ENCODE measurements at regions not wholly inside any gene's neighbourhood (a gene's known extent, or its start where the extent isn't known, plus 50 kb on each side); places are given as distances from the start of the nearest gene placed in this dataset.

- no peaks in the 10 kb centered on the region for H4K20me1 ChIP-seq (ENCODE audit: control insufficient read depth, extremely low read depth, insufficient read depth, low read length)
- H3K27ac ChIP-seq (ENCODE audit: insufficient read depth, low read length) = no peak overlapping the region
- no peak for DNase-seq (ENCODE audit: low read depth in 2 of 2)
- no peak overlapping the region for H2AFZ ChIP-seq (ENCODE audit: low read length)
- no peak overlapping the region for H3K4me3 ChIP-seq (replicated peaks in 1 of 4; ENCODE audit: control extremely low read depth in 1 of 4, insufficient read depth in 1 of 4, low read depth in 3 of 4, low read length in 4 of 4)
- H3K27me3 ChIP-seq (ENCODE audit: control insufficient read depth, insufficient read depth, low read length) = no peaks in the 10 kb centered on the region
- H3K4me1 ChIP-seq (ENCODE audit: control insufficient read depth, extremely low read depth, insufficient read depth, low read length) = no peaks in the 10 kb centered on the region
- TF ChIP-seq CTCF (conservative IDR thresholded peaks at IDR 0.05 in 1 of 2, IDR thresholded peaks at IDR 0.05 in 1 of 2; ENCODE audit: low read depth in 1 of 2, low read length in 2 of 2) = no peak
- TF ChIP-seq EZH2 (IDR thresholded peaks at IDR 0.05; ENCODE audit: low read length, missing control alignments) = no peak
- no peak overlapping the region for H3K9ac ChIP-seq (ENCODE audit: insufficient read depth, low read length)
- H3K4me2 ChIP-seq (ENCODE audit: extremely low read depth, insufficient read depth, low read length) = no peak overlapping the region
- H3K36me3 ChIP-seq (ENCODE audit: control insufficient read depth, insufficient read depth, low read length) = no peaks in the 10 kb centered on the region
- H3K9me3 ChIP-seq (ENCODE audit: control insufficient read depth, insufficient read depth, low read depth, low read length) = no peaks in the 10 kb centered on the region
- H3K79me2 ChIP-seq (ENCODE audit: control insufficient read depth, insufficient read depth, low read length) = no peaks in the 10 kb centered on the region
Observed at GRCh38 chr4:114752391-114753165, 154.0 kb downstream of the UGT8 start.

GRCh38 chr4:114754616-114755015 is 156.0 kb downstream of the UGT8 start:
- no peak for TF ChIP-seq CTCF (conservative IDR thresholded peaks at IDR 0.05 in 1 of 2, IDR thresholded peaks at IDR 0.05 in 1 of 2; ENCODE audit: low read depth in 1 of 2, low read length in 2 of 2)
- TF ChIP-seq EZH2 (IDR thresholded peaks at IDR 0.05; ENCODE audit: low read length, missing control alignments) = no peak
- Histone ChIP-seq H3K27me3 (ENCODE audit: control insufficient read depth, insufficient read depth, low read length) (no peaks in the 10 kb centered on the region), H3K27ac (ENCODE audit: insufficient read depth, low read length) (no peak overlapping the region), H3K79me2 (ENCODE audit: control insufficient read depth, insufficient read depth, low read length) (no peaks in the 10 kb centered on the region), H4K20me1 (ENCODE audit: control insufficient read depth, extremely low read depth, insufficient read depth, low read length) (no peaks in the 10 kb centered on the region), H3K36me3 (ENCODE audit: control insufficient read depth, insufficient read depth, low read length) (no peaks in the 10 kb centered on the region), H2AFZ (ENCODE audit: low read length) (no peak overlapping the region), H3K4me2 (ENCODE audit: extremely low read depth, insufficient read depth, low read length) (no peak overlapping the region), H3K4me1 (ENCODE audit: control insufficient read depth, extremely low read depth, insufficient read depth, low read length) (no peaks in the 10 kb centered on the region), H3K9ac (ENCODE audit: insufficient read depth, low read length) (no peak overlapping the region), H3K9me3 (ENCODE audit: control insufficient read depth, insufficient read depth, low read depth, low read length) (no peaks in the 10 kb centered on the region), H3K4me3 (replicated peaks in 1 of 4; ENCODE audit: control extremely low read depth in 1 of 4, insufficient read depth in 1 of 4, low read depth in 3 of 4, low read length in 4 of 4) (no peak overlapping the region)
- no peak for DNase-seq (ENCODE audit: low read depth in 2 of 2)

- H2AFZ ChIP-seq (ENCODE audit: low read length) = no peak overlapping the region
- no peaks in the 10 kb centered on the region for H3K79me2 ChIP-seq (ENCODE audit: control insufficient read depth, insufficient read depth, low read length)
- H3K27ac ChIP-seq (ENCODE audit: insufficient read depth, low read length) = no peak overlapping the region
- no peaks in the 10 kb centered on the region for H3K36me3 ChIP-seq (ENCODE audit: control insufficient read depth, insufficient read depth, low read length)
- no peak overlapping the region for H3K4me3 ChIP-seq (replicated peaks in 1 of 4; ENCODE audit: control extremely low read depth in 1 of 4, insufficient read depth in 1 of 4, low read depth in 3 of 4, low read length in 4 of 4)
- DNase-seq (ENCODE audit: low read depth in 2 of 2) = no peak
- no peaks in the 10 kb centered on the region for H3K4me1 ChIP-seq (ENCODE audit: control insufficient read depth, extremely low read depth, insufficient read depth, low read length)
- H3K9me3 ChIP-seq (ENCODE audit: control insufficient read depth, insufficient read depth, low read depth, low read length) = no peaks in the 10 kb centered on the region
- no peak overlapping the region for H3K9ac ChIP-seq (ENCODE audit: insufficient read depth, low read length)
- no peak overlapping the region for H3K4me2 ChIP-seq (ENCODE audit: extremely low read depth, insufficient read depth, low read length)
- TF ChIP-seq EZH2 (IDR thresholded peaks at IDR 0.05; ENCODE audit: low read length, missing control alignments) = no peak
- TF ChIP-seq CTCF (conservative IDR thresholded peaks at IDR 0.05 in 1 of 2, IDR thresholded peaks at IDR 0.05 in 1 of 2; ENCODE audit: low read depth in 1 of 2, low read length in 2 of 2) = no peak
- H3K27me3 ChIP-seq (ENCODE audit: control insufficient read depth, insufficient read depth, low read length) = no peaks in the 10 kb centered on the region
- no peaks in the 10 kb centered on the region for H4K20me1 ChIP-seq (ENCODE audit: control insufficient read depth, extremely low read depth, insufficient read depth, low read length)
Observed at GRCh38 chr4:114758066-114758465, 159.5 kb downstream of the UGT8 start.

All from fibroblast of lung (primary cell).